ENCODE measurements at regions not wholly inside any gene's neighbourhood (a gene's known extent, or its start where the extent isn't known, plus 50 kb on each side); places are given as distances from the start of the nearest gene placed in this dataset.

DNA sequence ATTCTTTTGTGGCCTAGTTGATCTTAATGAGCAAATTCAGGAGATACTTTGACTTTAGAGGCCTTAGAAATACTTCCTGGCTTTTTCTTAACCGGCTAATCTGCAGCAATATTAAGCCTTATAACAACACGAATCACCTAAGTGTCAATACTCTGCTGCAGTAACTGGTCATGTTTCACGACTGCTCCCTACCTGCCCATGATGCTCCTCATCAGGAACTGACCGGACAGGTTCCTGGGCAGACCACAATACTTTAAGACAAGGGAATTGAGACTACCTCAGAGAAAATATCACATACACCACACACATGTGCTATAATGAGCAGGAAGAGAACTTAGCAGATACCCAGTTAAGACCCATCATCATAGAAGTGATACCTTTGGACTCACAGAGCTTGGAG, 211.9 kb upstream of the BMP4 start:
- Mint-ChIP-seq H3K27ac (no peak overlapping the region), H3K4me1 (ENCODE audit: low read depth) (peaks cover 2% of the 10 kb centered on the region), H3K27me3 (peaks cover 7% of the 10 kb centered on the region), H3K36me3 (ENCODE audit: insufficient read depth) (no peaks in the 10 kb centered on the region), H3K4me3 (ENCODE audit: low read depth) (no peak overlapping the region), H3K9me3 (ENCODE audit: low read depth) (no peaks in the 10 kb centered on the region)
- TF ChIP-seq, protein P1, sequence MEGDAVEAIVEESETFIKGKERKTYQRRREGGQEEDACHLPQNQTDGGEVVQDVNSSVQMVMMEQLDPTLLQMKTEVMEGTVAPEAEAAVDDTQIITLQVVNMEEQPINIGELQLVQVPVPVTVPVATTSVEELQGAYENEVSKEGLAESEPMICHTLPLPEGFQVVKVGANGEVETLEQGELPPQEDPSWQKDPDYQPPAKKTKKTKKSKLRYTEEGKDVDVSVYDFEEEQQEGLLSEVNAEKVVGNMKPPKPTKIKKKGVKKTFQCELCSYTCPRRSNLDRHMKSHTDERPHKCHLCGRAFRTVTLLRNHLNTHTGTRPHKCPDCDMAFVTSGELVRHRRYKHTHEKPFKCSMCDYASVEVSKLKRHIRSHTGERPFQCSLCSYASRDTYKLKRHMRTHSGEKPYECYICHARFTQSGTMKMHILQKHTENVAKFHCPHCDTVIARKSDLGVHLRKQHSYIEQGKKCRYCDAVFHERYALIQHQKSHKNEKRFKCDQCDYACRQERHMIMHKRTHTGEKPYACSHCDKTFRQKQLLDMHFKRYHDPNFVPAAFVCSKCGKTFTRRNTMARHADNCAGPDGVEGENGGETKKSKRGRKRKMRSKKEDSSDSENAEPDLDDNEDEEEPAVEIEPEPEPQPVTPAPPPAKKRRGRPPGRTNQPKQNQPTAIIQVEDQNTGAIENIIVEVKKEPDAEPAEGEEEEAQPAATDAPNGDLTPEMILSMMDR (IDR thresholded peaks at IDR 0.05; ENCODE audit: unreplicated experiment): no peak
- no peak for DNase-seq (ENCODE audit: low spot score, unreplicated experiment)

DNA sequence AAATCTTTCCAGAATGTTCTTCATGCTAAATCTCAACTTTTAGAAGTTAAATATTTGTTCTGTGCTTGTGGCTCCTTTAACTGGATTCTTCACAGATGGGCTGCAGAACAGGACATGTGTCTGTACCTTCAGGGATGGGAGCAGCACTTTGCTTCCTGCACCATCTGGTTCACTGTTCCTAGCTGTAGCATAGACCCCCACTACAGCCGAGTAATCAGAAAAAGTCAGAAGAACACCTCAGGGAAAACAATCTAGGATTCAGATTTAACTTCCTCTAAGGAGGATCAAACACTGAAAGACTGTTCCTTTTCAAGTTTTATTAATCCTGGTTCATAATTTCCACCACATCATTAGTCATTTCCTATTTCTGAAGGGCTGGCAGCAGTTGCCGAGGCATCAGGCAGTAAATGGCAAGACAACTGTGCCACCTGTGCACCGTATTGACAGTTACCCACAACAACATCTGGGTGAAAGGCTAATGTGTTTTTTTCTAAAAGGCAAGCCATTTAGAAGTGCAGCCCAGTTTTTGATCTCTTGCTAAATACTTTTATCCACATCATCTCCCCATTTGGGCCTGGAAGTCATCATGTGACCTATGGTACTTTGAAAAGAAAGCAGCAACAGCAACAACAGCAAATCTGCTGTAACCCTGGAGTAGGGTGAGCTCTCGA, 212.8 kb upstream of the BMP4 start:
- Mint-ChIP-seq H3K4me1 (ENCODE audit: low read depth) (peaks cover 2% of the 10 kb centered on the region), H3K36me3 (ENCODE audit: insufficient read depth) (no peaks in the 10 kb centered on the region), H3K27ac (no peak overlapping the region), H3K9me3 (ENCODE audit: low read depth) (no peaks in the 10 kb centered on the region), H3K27me3 (peaks cover 11% of the 10 kb centered on the region), H3K4me3 (ENCODE audit: low read depth) (no peak overlapping the region)
- no peak for DNase-seq (ENCODE audit: low spot score, unreplicated experiment)
- TF ChIP-seq, protein P1 (IDR thresholded peaks at IDR 0.05; ENCODE audit: unreplicated experiment): no peak

DNA sequence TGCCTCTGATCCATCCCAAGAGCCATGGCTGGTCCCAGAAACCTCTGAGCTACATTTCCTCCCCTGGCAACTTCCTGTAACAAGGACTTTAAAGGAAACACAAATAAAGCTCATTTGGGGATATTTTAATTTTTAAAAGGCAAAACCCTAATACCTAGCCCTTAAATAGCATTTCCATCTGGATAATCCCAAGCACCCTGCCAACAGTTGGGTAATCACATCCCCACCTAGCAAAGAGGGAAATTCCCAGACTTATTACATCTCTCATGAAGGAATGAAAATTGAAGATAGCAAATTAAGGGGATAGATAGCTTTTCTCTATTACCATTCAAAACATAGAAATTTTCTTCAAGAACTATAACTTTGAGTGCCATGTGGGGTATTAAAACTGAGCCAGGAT, 213.7 kb upstream of the BMP4 start:
- Mint-ChIP-seq H3K4me1 (ENCODE audit: low read depth) (peaks cover 2% of the 10 kb centered on the region), H3K4me3 (ENCODE audit: low read depth) (no peak overlapping the region), H3K9me3 (ENCODE audit: low read depth) (no peaks in the 10 kb centered on the region), H3K27ac (no peak overlapping the region), H3K36me3 (ENCODE audit: insufficient read depth) (no peaks in the 10 kb centered on the region), H3K27me3 (peaks cover 14% of the 10 kb centered on the region)
- TF ChIP-seq, protein P1 (IDR thresholded peaks at IDR 0.05; ENCODE audit: unreplicated experiment): no peak
- no peak for DNase-seq (ENCODE audit: low spot score, unreplicated experiment)

DNA sequence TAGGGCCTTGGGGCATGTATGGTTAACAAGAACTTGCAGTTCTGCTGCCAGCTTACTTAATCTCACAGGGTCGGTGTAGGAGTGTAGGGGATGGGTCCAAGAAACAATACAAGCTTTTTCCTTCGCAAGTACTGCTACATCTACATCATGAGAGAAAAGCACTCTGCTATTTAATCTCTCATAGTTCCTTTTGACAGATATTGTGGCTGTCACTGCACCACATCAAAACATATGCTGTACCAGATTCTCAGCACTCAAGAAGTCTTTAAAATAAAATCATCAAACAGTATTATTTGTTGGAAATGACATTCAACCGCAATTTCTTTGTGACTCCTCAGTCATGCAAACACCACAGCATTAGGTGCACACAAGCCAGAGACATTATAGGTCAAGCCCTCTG, 215.5 kb upstream of the BMP4 start:
- no peak for DNase-seq (ENCODE audit: low spot score, unreplicated experiment)
- TF ChIP-seq, protein P1 (IDR thresholded peaks at IDR 0.05; ENCODE audit: unreplicated experiment): no peak
- peaks cover 14% of the 10 kb centered on the region for H3K27me3 Mint-ChIP-seq
- no peaks in the 10 kb centered on the region for H3K9me3 Mint-ChIP-seq (ENCODE audit: low read depth)
- H3K4me3 Mint-ChIP-seq (ENCODE audit: low read depth): no peak overlapping the region
- H3K36me3 Mint-ChIP-seq (ENCODE audit: insufficient read depth): no peaks in the 10 kb centered on the region
- H3K27ac Mint-ChIP-seq: no peak overlapping the region
- H3K4me1 Mint-ChIP-seq (ENCODE audit: low read depth): peaks cover 7% of the 10 kb centered on the region

DNA sequence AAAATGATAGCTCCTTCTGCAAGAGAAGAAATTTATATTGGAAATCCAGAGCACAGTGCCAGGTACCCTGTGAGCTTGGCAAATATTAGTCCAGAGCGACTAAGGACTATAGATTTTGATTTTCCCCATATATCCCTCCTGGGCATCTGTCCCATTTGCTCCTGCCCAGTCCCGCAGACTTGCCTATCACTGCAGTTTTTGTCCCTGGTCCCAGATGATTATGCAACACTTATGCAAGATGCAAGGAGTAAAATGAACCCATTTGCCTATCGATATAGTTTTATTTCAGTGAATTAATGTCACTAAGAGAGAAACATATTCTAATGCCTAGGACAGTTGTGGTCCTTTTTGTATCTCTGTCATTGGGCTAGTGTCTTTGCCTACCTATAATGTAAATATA, 215.9 kb upstream of the BMP4 start:
- Mint-ChIP-seq H3K4me1 (ENCODE audit: low read depth) (peaks cover 11% of the 10 kb centered on the region), H3K9me3 (ENCODE audit: low read depth) (no peaks in the 10 kb centered on the region), H3K36me3 (ENCODE audit: insufficient read depth) (no peaks in the 10 kb centered on the region), H3K4me3 (ENCODE audit: low read depth) (no peak overlapping the region), H3K27ac (no peak overlapping the region), H3K27me3 (peaks cover 14% of the 10 kb centered on the region)
- no peak for DNase-seq (ENCODE audit: low spot score, unreplicated experiment)
- TF ChIP-seq, protein P1 (IDR thresholded peaks at IDR 0.05; ENCODE audit: unreplicated experiment): no peak

Measured in progenitor cell of endocrine pancreas (in vitro differentiated cells).